Osteoblast (primary cell): ENCODE measurements at regions not wholly inside any gene's neighbourhood (a gene's known extent, or its start where the extent isn't known, plus 50 kb on each side); places are given as distances from the start of the nearest gene placed in this dataset.

Source experiments
- DNase-seq: peaks from one replicate; pipeline ENCODE4 v3.0.0; 2011; ENCODE audit warnings: low spot score, mixed read lengths; ENCODE audit not compliant: insufficient read length; ENCODE audit errors: missing footprints
- H2AFZ ChIP-seq: 2 replicates; pipeline ENCODE4 v1.6.0; 2011; ENCODE audit warnings: mild to moderate bottlenecking, low read length
- H3K27ac ChIP-seq: 2 replicates; pipeline ENCODE4 v1.5.1; 2011; ENCODE audit warnings: mild to moderate bottlenecking, low read depth, low read length, moderate library complexity
- H3K27me3 ChIP-seq: 2 replicates; pipeline ENCODE4 v1.6.0; 2012; ENCODE audit warnings: mild to moderate bottlenecking, control low read depth, inconsistent platforms, low read length, moderate library complexity; ENCODE audit not compliant: insufficient read depth
- H3K36me3 ChIP-seq: 2 replicates; pipeline ENCODE4 v1.5.1; 2011; ENCODE audit warnings: mild to moderate bottlenecking, low read length, control low read depth, moderate library complexity; ENCODE audit not compliant: insufficient read depth
- H3K4me1 ChIP-seq: 2 replicates; pipeline ENCODE4 v1.5.1; 2011; ENCODE audit warnings: mild to moderate bottlenecking, low read length, control low read depth, moderate library complexity; ENCODE audit not compliant: insufficient read depth
- H3K4me2 ChIP-seq: 2 replicates; pipeline ENCODE4 v1.6.0; 2011; ENCODE audit warnings: mild to moderate bottlenecking, low read length; ENCODE audit not compliant: insufficient read depth
- H3K4me3 ChIP-seq: fragments of 200-600 bp; sonication (generic); 3 replicates; pipeline ENCODE4 v1.5.1; 2012; ENCODE audit warnings: mild to moderate bottlenecking, low read length, inconsistent platforms; ENCODE audit not compliant: insufficient read depth
- H3K79me2 ChIP-seq: 2 replicates; pipeline ENCODE4 v1.6.0; 2012; ENCODE audit warnings: mild to moderate bottlenecking, low read length, control low read depth, inconsistent platforms; ENCODE audit not compliant: insufficient read depth
- H3K9me3 ChIP-seq: 2 replicates; pipeline ENCODE4 v1.5.1; 2011; ENCODE audit warnings: low read depth, low read length, control low read depth
- H4K20me1 ChIP-seq: 2 replicates; pipeline ENCODE4 v1.6.0; 2012; ENCODE audit warnings: mild to moderate bottlenecking, low read length, control low read depth; ENCODE audit not compliant: insufficient read depth
- CTCF ChIP-seq: IDR thresholded peaks from 2 replicates; pipeline ENCODE4 v1.5.1; 2011; ENCODE audit warnings: mild to moderate bottlenecking, low read depth, low read length, moderate library complexity; ENCODE audit errors: extremely low read depth

- no peak overlapping the region for H3K4me3 ChIP-seq
- H4K20me1 ChIP-seq = no peaks in the 10 kb centered on the region
- H3K9me3 ChIP-seq = no peaks in the 10 kb centered on the region
- no peaks in the 10 kb centered on the region for H3K4me1 ChIP-seq
- no peaks in the 10 kb centered on the region for H3K79me2 ChIP-seq
- DNase-seq = no peak
- no peak overlapping the region for H3K4me2 ChIP-seq
- no peaks in the 10 kb centered on the region for H3K27me3 ChIP-seq
- no peak for TF ChIP-seq CTCF
- H2AFZ ChIP-seq = no peak overlapping the region
- no peak overlapping the region for H3K27ac ChIP-seq
- no peaks in the 10 kb centered on the region for H3K36me3 ChIP-seq
Observed at GRCh38 chr13:75090872-75091615, 390.9 kb downstream of the TBC1D4 start.

- Histone ChIP-seq H3K4me1 (no peaks in the 10 kb centered on the region), H4K20me1 (no peaks in the 10 kb centered on the region), H3K79me2 (no peaks in the 10 kb centered on the region), H2AFZ (no peak overlapping the region), H3K36me3 (no peaks in the 10 kb centered on the region), H3K4me3 (no peak overlapping the region), H3K4me2 (no peak overlapping the region), H3K9me3 (no peaks in the 10 kb centered on the region), H3K27ac (no peak overlapping the region), H3K27me3 (no peaks in the 10 kb centered on the region)
- no peak for DNase-seq
- no peak for TF ChIP-seq CTCF
Observed at GRCh38 chr13:75088915-75089314, 393.1 kb downstream of the TBC1D4 start.

- Histone ChIP-seq H2AFZ (no peak overlapping the region), H3K27me3 (no peaks in the 10 kb centered on the region), H3K79me2 (no peaks in the 10 kb centered on the region), H3K4me2 (no peak overlapping the region), H3K4me3 (no peak overlapping the region), H3K4me1 (peaks cover 8% of the 10 kb centered on the region), H3K9me3 (no peaks in the 10 kb centered on the region), H3K27ac (no peak overlapping the region), H4K20me1 (no peaks in the 10 kb centered on the region), H3K36me3 (no peaks in the 10 kb centered on the region)
- peak; percentile 38 for DNase-seq
- TF ChIP-seq CTCF = no peak
Observed at GRCh38 chr13:75079226-75079625, 402.7 kb downstream of the TBC1D4 start.

GRCh38 chr13:75076476-75076875 lies 405.5 kb downstream of the TBC1D4 start:
- no peak overlapping the region for H3K4me2 ChIP-seq
- no peaks in the 10 kb centered on the region for H4K20me1 ChIP-seq
- H2AFZ ChIP-seq = no peak overlapping the region
- DNase-seq = no peak
- no peak overlapping the region for H3K4me3 ChIP-seq
- no peak overlapping the region for H3K27ac ChIP-seq
- no peaks in the 10 kb centered on the region for H3K9me3 ChIP-seq
- no peaks in the 10 kb centered on the region for H3K27me3 ChIP-seq
- no peak for TF ChIP-seq CTCF
- H3K36me3 ChIP-seq = no peaks in the 10 kb centered on the region
- no peaks in the 10 kb centered on the region for H3K79me2 ChIP-seq
- H3K4me1 ChIP-seq = peaks cover 8% of the 10 kb centered on the region
